HL-60 (cell line): ENCODE measurements at regions not wholly inside any gene's neighbourhood (a gene's known extent, or its start where the extent isn't known, plus 50 kb on each side); places are given as distances from the start of the nearest gene placed in this dataset.

ENCODE experiments used
- DNase-seq, 2 experiments: peaks; one replicate each; pipeline ENCODE4 v3.0.0-alpha.2; 2010 to 2020; ENCODE audit warnings: low read depth in 1 of 2, low spot score in 1 of 2
- H3K27ac ChIP-seq: fragments of 250-450 bp; sonication (Bioruptor Pico); replicated peaks from 2 replicates; pipeline ENCODE4 v1.5.1; 2020; ENCODE audit warnings: mild to moderate bottlenecking, moderate library complexity
- H3K27me3 ChIP-seq: fragments of 250-450 bp; sonication (Bioruptor Pico); 2 replicates; pipeline ENCODE4 v1.5.1; 2021; ENCODE audit warnings: mild to moderate bottlenecking, moderate library complexity; ENCODE audit not compliant: insufficient read depth, poor library complexity, severe bottlenecking
- H3K4me3 ChIP-seq: replicated peaks from 2 replicates; pipeline ENCODE4 v1.5.1; 2011; ENCODE audit warnings: mild to moderate bottlenecking, control low read depth, low read length; ENCODE audit not compliant: insufficient read depth
- CTCF ChIP-seq: IDR thresholded peaks from one replicate; pipeline ENCODE4 v1.5.1; 2011; ENCODE audit warnings: low read length, control low read depth, inconsistent platforms; ENCODE audit not compliant: insufficient read depth
- GABPA ChIP-seq: IDR thresholded peaks from 2 replicates; pipeline ENCODE4 v1.6.1; 2012; ENCODE audit warnings: low read depth
- POLR2AphosphoS5 ChIP-seq: IDR thresholded peaks from 2 replicates; pipeline ENCODE4 v1.6.1; 2012; ENCODE audit warnings: low read depth
- REST ChIP-seq: IDR thresholded peaks from 2 replicates; pipeline ENCODE4 v1.6.1; 2012; ENCODE audit warnings: low read depth; ENCODE audit not compliant: insufficient replicate concordance
- SPI1 ChIP-seq: IDR thresholded peaks from 2 replicates; pipeline ENCODE4 v1.6.1; 2012; ENCODE audit warnings: low read depth, mild to moderate bottlenecking, borderline replicate concordance

GRCh38 chr3:30300809-30301208 lies 305.6 kb upstream of the TGFBR2 start:
- DNase-seq: no peak
- TF ChIP-seq REST (no peak), CTCF (no peak), GABPA (no peak), SPI1 (no peak), POLR2AphosphoS5 (no peak)
- H3K27ac ChIP-seq: no peak overlapping the region
- H3K4me3 ChIP-seq: no peak overlapping the region
- no peaks in the 10 kb centered on the region for H3K27me3 ChIP-seq

- no peak overlapping the region for H3K4me3 ChIP-seq
- TF ChIP-seq CTCF: no peak
- TF ChIP-seq SPI1: no peak
- no peak for TF ChIP-seq GABPA
- no peak for TF ChIP-seq REST
- no peak for TF ChIP-seq POLR2AphosphoS5
- H3K27me3 ChIP-seq: no peaks in the 10 kb centered on the region
- H3K27ac ChIP-seq: no peak overlapping the region
- DNase-seq: no peak
Observed at GRCh38 chr3:30302027-30302426, 304.4 kb upstream of the TGFBR2 start.

GRCh38 chr3:30303770-30304169 lies 302.6 kb upstream of the TGFBR2 start:
- Histone ChIP-seq H3K4me3 (no peak overlapping the region), H3K27me3 (no peaks in the 10 kb centered on the region), H3K27ac (no peak overlapping the region)
- TF ChIP-seq GABPA (no peak), SPI1 (no peak), CTCF (no peak), POLR2AphosphoS5 (no peak), REST (no peak)
- no peak for DNase-seq
